GM12878 (cell line): ENCODE measurements at regions not wholly inside any gene's neighbourhood (a gene's known extent, or its start where the extent isn't known, plus 50 kb on each side); places are given as distances from the start of the nearest gene placed in this dataset.

Experiments used
- ATAC-seq: fragments of 200-7000 bp; cut with Tn5 transposase; 3 replicates; pipeline ENCODE4 v1.9.1; 2020; ENCODE audit warnings: mild to moderate bottlenecking, moderate library complexity
- BruUV-seq: library from RNA; stranded (reverse); fragments of 400-500 nt; replicated peaks from 2 replicates; lab custom pipeline; 2021; lab: Mats Ljungman, UMichigan
- CTCF ChIA-PET: fragments of 300-600 bp; sonication (Branson Sonifier 250); formaldehyde crosslinking; extraction: SDS; loops from one replicate; lab custom pipeline; 2021; ENCODE audit warnings: inconsistent platforms; lab: Yijun Ruan, JAX
- POLR2A ChIA-PET: fragments of 350-600 bp; formaldehyde crosslinking; extraction: SDS; loops from one replicate; lab custom pipeline; 2021; ENCODE audit warnings: inconsistent platforms; lab: Charles Lee
- RAD21 ChIA-PET: fragments of 300-600 bp; sonication (Branson Sonifier 250); formaldehyde crosslinking; loops from one replicate; lab custom pipeline; 2023; ENCODE audit warnings: antibody characterized with exemption; ENCODE audit not compliant: unreplicated experiment; lab: Charles Lee
- SMC1A ChIA-PET: fragments of 300-600 bp; sonication (Branson Sonifier 250); formaldehyde crosslinking; loops from one replicate; lab custom pipeline; 2023; ENCODE audit not compliant: unreplicated experiment, uncharacterized antibody; lab: Charles Lee
- DNase-seq: peaks from one replicate; pipeline ENCODE4 v3.0.0-alpha.2; 2011; ENCODE audit warnings: low read depth, low spot score
- FAIRE-seq: peaks from 3 replicates; lab custom pipeline; 2011; peaks lifted over from hg19 to GRCh38; lab: Jason Lieb, UNC
- H2AFZ ChIP-seq: 2 replicates; pipeline ENCODE4 v1.6.0; 2011; ENCODE audit warnings: low read depth, low read length, control low read depth; ENCODE audit not compliant: control insufficient read depth
- H3K27ac ChIP-seq: 2 replicates; pipeline ENCODE4 v1.5.1; 2011; ENCODE audit warnings: control low read depth; ENCODE audit not compliant: control insufficient read depth, insufficient read depth
- H3K27me3 ChIP-seq, 2 experiments: replicated peaks in 1 of 2; 2 replicates each; pipeline versions ENCODE4 v1.6.0 to v1.6.1; 2011; ENCODE audit warnings: low read length in 1 of 2; ENCODE audit not compliant: control insufficient read depth in 2 of 2, insufficient read depth in 2 of 2
- H3K36me3 ChIP-seq, 2 experiments: 2 replicates each; pipeline ENCODE4 v1.5.1; 2011; ENCODE audit warnings: low read length in 1 of 2; ENCODE audit not compliant: control insufficient read depth in 2 of 2, insufficient read depth in 2 of 2
- H3K4me1 ChIP-seq: 2 replicates; pipeline ENCODE4 v1.6.1; 2011; ENCODE audit warnings: mild to moderate bottlenecking, low read length, moderate library complexity, mixed read lengths; ENCODE audit not compliant: control insufficient read depth, insufficient read depth
- H3K4me2 ChIP-seq: 2 replicates; pipeline ENCODE4 v1.6.0; 2011; ENCODE audit warnings: control low read depth; ENCODE audit not compliant: control insufficient read depth, insufficient read depth
- H3K4me3 ChIP-seq: fragments of 200-600 bp; sonication (generic); 2 replicates; pipeline ENCODE4 v1.5.1; 2016
- H3K79me2 ChIP-seq: 2 replicates; pipeline ENCODE4 v1.6.0; 2011; ENCODE audit warnings: low read length; ENCODE audit not compliant: control insufficient read depth, insufficient read depth
- H3K9ac ChIP-seq: 2 replicates; pipeline ENCODE4 v1.8.0; 2011; ENCODE audit warnings: low read length, control low read depth, mixed read lengths; ENCODE audit not compliant: control insufficient read depth, insufficient read depth
- H3K9me3 ChIP-seq: replicated peaks from 3 replicates; pipeline ENCODE4 v1.5.1; 2011; ENCODE audit warnings: mild to moderate bottlenecking, low read length; ENCODE audit not compliant: control insufficient read depth, insufficient read depth
- H4K20me1 ChIP-seq: 2 replicates; pipeline ENCODE4 v1.6.0; 2011; ENCODE audit not compliant: control insufficient read depth, insufficient read depth
- ATF7 ChIP-seq: fragments of 450-650 bp; IDR thresholded peaks from 2 replicates; pipeline ENCODE4 v1.6.1; 2016; ENCODE audit warnings: low read depth, mild to moderate bottlenecking
- CBX3 ChIP-seq: fragments of 200-600 bp; sonication (generic); IDR thresholded peaks from 2 replicates; pipeline ENCODE4 v1.6.1; 2016; ENCODE audit warnings: low read depth, borderline replicate concordance
- CEBPZ ChIP-seq: fragments of 150-350 bp; IDR thresholded peaks from 2 replicates; pipeline ENCODE4 v1.6.1; 2016; ENCODE audit warnings: low read depth, low read length
- E2F8 ChIP-seq: fragments of 450-650 bp; IDR thresholded peaks from 2 replicates; pipeline ENCODE4 v1.6.1; 2018; ENCODE audit warnings: mild to moderate bottlenecking, low read depth, moderate library complexity; ENCODE audit not compliant: partially characterized antibody
- EZH2 ChIP-seq: IDR thresholded peaks from 2 replicates; pipeline ENCODE4 v1.6.1; 2012; ENCODE audit warnings: low read depth, mild to moderate bottlenecking, control low read depth, inconsistent platforms, low read length, borderline replicate concordance; ENCODE audit not compliant: control insufficient read depth
- IKZF1 ChIP-seq: fragments of 450-650 bp; conservative IDR thresholded peaks from 2 replicates; pipeline ENCODE4 v1.6.1; 2017; ENCODE audit warnings: antibody characterized with exemption, mild to moderate bottlenecking
- KAT2A ChIP-seq: conservative IDR thresholded peaks from 2 replicates; pipeline ENCODE4 v1.6.1; 2011; ENCODE audit warnings: low read depth, low read length; ENCODE audit not compliant: control insufficient read depth
- MEF2B ChIP-seq: fragments of 450-650 bp; IDR thresholded peaks from 2 replicates; pipeline ENCODE4 v1.6.1; 2018; ENCODE audit warnings: mild to moderate bottlenecking, moderate library complexity; ENCODE audit not compliant: partially characterized antibody, poor library complexity, severe bottlenecking
- NBN ChIP-seq: fragments of 450-650 bp; IDR thresholded peaks from 2 replicates; pipeline ENCODE4 v1.6.1; 2016
- NFXL1 ChIP-seq: fragments of 450-650 bp; IDR thresholded peaks from 2 replicates; pipeline ENCODE4 v1.6.1; 2017; ENCODE audit warnings: antibody characterized with exemption, mild to moderate bottlenecking, borderline replicate concordance
- PML ChIP-seq: IDR thresholded peaks from 2 replicates; pipeline ENCODE4 v1.6.1; 2012; ENCODE audit warnings: low read length, inconsistent platforms
- RAD21 ChIP-seq: IDR thresholded peaks from 2 replicates; pipeline ENCODE4 v1.6.1; 2011; ENCODE audit warnings: mild to moderate bottlenecking, low read depth, low read length, moderate library complexity; ENCODE audit not compliant: insufficient read depth
- RB1 ChIP-seq: fragments of 450-650 bp; formaldehyde crosslinking; IDR thresholded peaks from 2 replicates; pipeline ENCODE4 v1.6.1; 2017; ENCODE audit warnings: mild to moderate bottlenecking, borderline replicate concordance
- RUNX3 ChIP-seq: IDR thresholded peaks from 2 replicates; pipeline ENCODE4 v1.6.1; 2012; ENCODE audit warnings: low read length, inconsistent platforms
- SMAD1 ChIP-seq: fragments of 450-650 bp; IDR thresholded peaks from 2 replicates; pipeline ENCODE4 v1.6.1; 2018; ENCODE audit warnings: mild to moderate bottlenecking, low read depth; ENCODE audit not compliant: partially characterized antibody
- SMC3 ChIP-seq: IDR thresholded peaks from 2 replicates; pipeline ENCODE4 v1.6.1; 2011; ENCODE audit warnings: low read length, improper control_type of control experiment, borderline replicate concordance
- TCF7 ChIP-seq: IDR thresholded peaks from 2 replicates; pipeline ENCODE4 v1.6.1; 2014; ENCODE audit warnings: antibody characterized with exemption, borderline replicate concordance
- ZNF217 ChIP-seq: fragments of 450-650 bp; IDR thresholded peaks from 2 replicates; pipeline ENCODE4 v1.6.1; 2017; ENCODE audit warnings: antibody characterized with exemption, mild to moderate bottlenecking
- ZNF384 ChIP-seq: IDR thresholded peaks from 2 replicates; pipeline ENCODE4 v1.6.1; 2012; ENCODE audit warnings: low read depth, mild to moderate bottlenecking, low read length, improper control_type of control experiment, borderline replicate concordance
- ZNF622 ChIP-seq: fragments of 450-650 bp; IDR thresholded peaks from 2 replicates; pipeline ENCODE4 v1.6.1; 2017; ENCODE audit warnings: mild to moderate bottlenecking, inconsistent platforms
- WGBS: methylation state at CpG from one replicate; pipeline ENCODE4 v1.1.6; 2016; ENCODE audit warnings: low lambda C conversion rate; ENCODE audit not compliant: insufficient replicate concordance, insufficient coverage; ENCODE audit errors: missing lambda C conversion rate; 5-methylcytosine and 5-hydroxymethylcytosine counted together
- in situ Hi-C: fragments of 300-500 bp; cut with MboI; formaldehyde crosslinking; loops from 9 replicates; pipeline ENCODE4 v1.14.3; 2018; ENCODE audit warnings: mixed read lengths
- intact Hi-C: fragments of 100-400 bp; cut with micrococcal nuclease; formaldehyde crosslinking; loops from one replicate; pipeline ENCODE4 v1.14.2; 2022; ENCODE audit not compliant: unreplicated experiment

GRCh38 chr17:52923658-52924057 lies 765.1 kb upstream of the CA10 start (continued):
- TF ChIP-seq CEBPZ, result no peak
- TF ChIP-seq ZNF217, result no peak
- TF ChIP-seq SMAD1, result no peak

- no peak overlapping the region for H2AFZ ChIP-seq
- H3K9ac ChIP-seq, result no peak overlapping the region
- H3K4me1 ChIP-seq, result no peaks in the 10 kb centered on the region
- no TSS peak for BruUV-seq
- H3K36me3 ChIP-seq, result no peaks in the 10 kb centered on the region
- DNase-seq (no peak), FAIRE-seq (no peak), ATAC-seq (no peak)
- 0% methylated on average over 1 of the region's 1 CpG for WGBS
- ChIA-PET RAD21 (no interaction called here), POLR2A (no interaction called here), CTCF (no interaction called here), SMC1A (no interaction called here)
- H3K9me3 ChIP-seq, result no peaks in the 10 kb centered on the region
- H3K27me3 ChIP-seq, result no peaks in the 10 kb centered on the region
- intact Hi-C loops, result no loop called here
- no peak overlapping the region for H3K4me2 ChIP-seq
- in situ Hi-C loops, result no loop called here
- no peak for TF ChIP-seq KAT2A
- TF ChIP-seq RAD21, result no peak
- TF ChIP-seq SMAD1, result no peak
- TF ChIP-seq E2F8, result no peak
- no peak for TF ChIP-seq PML
- TF ChIP-seq NBN, result no peak
- no peak for TF ChIP-seq TCF7
- no peak for TF ChIP-seq NFXL1
- no peak for TF ChIP-seq RB1
- no peak for TF ChIP-seq IKZF1
- no peak for TF ChIP-seq SMC3
- no peak for TF ChIP-seq EZH2
- no peak for TF ChIP-seq ZNF384
- TF ChIP-seq CBX3, result no peak
- TF ChIP-seq ZNF622, result no peak
- TF ChIP-seq RUNX3, result no peak
- no peak for TF ChIP-seq ATF7
- TF ChIP-seq MEF2B, result no peak
- H3K4me3 ChIP-seq, result no peak overlapping the region
- no peaks in the 10 kb centered on the region for H4K20me1 ChIP-seq
- H3K27ac ChIP-seq, result no peak overlapping the region
- no peaks in the 10 kb centered on the region for H3K79me2 ChIP-seq
Observed at GRCh38 chr17:52899235-52899634, 740.7 kb upstream of the CA10 start.
